ENCODE measurements at regions not wholly inside any gene's neighbourhood (a gene's known extent, or its start where the extent isn't known, plus 50 kb on each side); places are given as distances from the start of the nearest gene placed in this dataset.

GRCh38 chr1:65725064-65725463 is 67.6 kb upstream of the PDE4B start:
- Histone ChIP-seq H3K4me1 (ENCODE audit: insufficient read depth) (no peaks in the 10 kb centered on the region), H3K36me3 (replicated peaks; ENCODE audit: insufficient read depth, low read depth) (no peaks in the 10 kb centered on the region), H3K4me2 (no peak overlapping the region), H4K20me1 (ENCODE audit: insufficient read depth, poor library complexity, severe bottlenecking) (no peaks in the 10 kb centered on the region), H3K9me3 (ENCODE audit: low read depth) (no peaks in the 10 kb centered on the region), H3K79me2 (no peaks in the 10 kb centered on the region), H3K27ac (no peak overlapping the region), H3K9me2 (replicated peaks; ENCODE audit: insufficient read depth) (no peaks in the 10 kb centered on the region), H2AFZ (no peak overlapping the region), H3K4me3 (no peak overlapping the region), H3K27me3 (no peaks in the 10 kb centered on the region)
- 84% methylated on average over 3 of the region's 3 CpGs for WGBS (ENCODE audit: low lambda C conversion rate, missing lambda C conversion rate)
- TF ChIP-seq EZH2 (IDR thresholded peaks at IDR 0.05; ENCODE audit: borderline replicate concordance) (no peak), EZH2phosphoT487 (IDR thresholded peaks at IDR 0.05; ENCODE audit: low read depth, severe bottlenecking, unreplicated experiment) (no peak)
- TF ChIP-seq, protein P1, sequence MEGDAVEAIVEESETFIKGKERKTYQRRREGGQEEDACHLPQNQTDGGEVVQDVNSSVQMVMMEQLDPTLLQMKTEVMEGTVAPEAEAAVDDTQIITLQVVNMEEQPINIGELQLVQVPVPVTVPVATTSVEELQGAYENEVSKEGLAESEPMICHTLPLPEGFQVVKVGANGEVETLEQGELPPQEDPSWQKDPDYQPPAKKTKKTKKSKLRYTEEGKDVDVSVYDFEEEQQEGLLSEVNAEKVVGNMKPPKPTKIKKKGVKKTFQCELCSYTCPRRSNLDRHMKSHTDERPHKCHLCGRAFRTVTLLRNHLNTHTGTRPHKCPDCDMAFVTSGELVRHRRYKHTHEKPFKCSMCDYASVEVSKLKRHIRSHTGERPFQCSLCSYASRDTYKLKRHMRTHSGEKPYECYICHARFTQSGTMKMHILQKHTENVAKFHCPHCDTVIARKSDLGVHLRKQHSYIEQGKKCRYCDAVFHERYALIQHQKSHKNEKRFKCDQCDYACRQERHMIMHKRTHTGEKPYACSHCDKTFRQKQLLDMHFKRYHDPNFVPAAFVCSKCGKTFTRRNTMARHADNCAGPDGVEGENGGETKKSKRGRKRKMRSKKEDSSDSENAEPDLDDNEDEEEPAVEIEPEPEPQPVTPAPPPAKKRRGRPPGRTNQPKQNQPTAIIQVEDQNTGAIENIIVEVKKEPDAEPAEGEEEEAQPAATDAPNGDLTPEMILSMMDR (IDR thresholded peaks at IDR 0.05; ENCODE audit: poor library complexity): no peak
- no peak for DNase-seq (ENCODE audit: low spot score)

DNA sequence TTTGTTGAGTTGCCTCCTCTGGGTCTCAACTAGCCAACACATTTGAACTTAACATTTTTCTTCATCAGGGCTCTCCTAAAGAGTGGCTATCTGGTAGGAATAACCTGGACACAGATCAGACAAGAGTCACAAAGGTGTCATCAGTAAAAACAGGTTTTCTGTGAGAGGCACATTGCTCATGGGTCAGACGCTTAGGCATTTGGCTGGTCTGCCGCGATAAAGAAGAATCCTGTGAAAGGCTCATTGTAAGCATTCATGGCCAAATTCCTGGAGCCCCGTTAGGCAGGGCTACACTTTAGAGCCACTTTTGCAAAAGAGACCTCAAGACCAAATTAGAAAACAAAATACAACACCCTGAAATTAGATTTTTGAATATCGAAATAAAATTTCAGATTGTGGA is 64.2 kb upstream of the PDE4B start:
- 77% methylated on average over 5 of the region's 5 CpGs for WGBS (ENCODE audit: low lambda C conversion rate, missing lambda C conversion rate)
- no peak overlapping the region for H3K4me2 ChIP-seq
- no peaks in the 10 kb centered on the region for H3K27me3 ChIP-seq
- no peaks in the 10 kb centered on the region for H3K36me3 ChIP-seq (replicated peaks; ENCODE audit: insufficient read depth, low read depth)
- no peak overlapping the region for H3K27ac ChIP-seq
- H3K9me2 ChIP-seq (replicated peaks; ENCODE audit: insufficient read depth): no peaks in the 10 kb centered on the region
- no peaks in the 10 kb centered on the region for H3K9me3 ChIP-seq (ENCODE audit: low read depth)
- no peak overlapping the region for H3K4me3 ChIP-seq
- H3K4me1 ChIP-seq (ENCODE audit: insufficient read depth): no peaks in the 10 kb centered on the region
- H2AFZ ChIP-seq: no peak overlapping the region
- no peaks in the 10 kb centered on the region for H4K20me1 ChIP-seq (ENCODE audit: insufficient read depth, poor library complexity, severe bottlenecking)
- DNase-seq (ENCODE audit: low spot score): no peak
- no peak for TF ChIP-seq EZH2 (IDR thresholded peaks at IDR 0.05; ENCODE audit: borderline replicate concordance)
- TF ChIP-seq EZH2phosphoT487 (IDR thresholded peaks at IDR 0.05; ENCODE audit: low read depth, severe bottlenecking, unreplicated experiment): no peak
- TF ChIP-seq, protein P1 (IDR thresholded peaks at IDR 0.05; ENCODE audit: poor library complexity): no peak
- H3K79me2 ChIP-seq: no peaks in the 10 kb centered on the region

GRCh38 chr1:65729259-65729658 is 63.4 kb upstream of the PDE4B start:
- H4K20me1 ChIP-seq (ENCODE audit: insufficient read depth, poor library complexity, severe bottlenecking): no peaks in the 10 kb centered on the region
- no peak for DNase-seq (ENCODE audit: low spot score)
- no peak overlapping the region for H3K27ac ChIP-seq
- H3K27me3 ChIP-seq: no peaks in the 10 kb centered on the region
- no peaks in the 10 kb centered on the region for H3K36me3 ChIP-seq (replicated peaks; ENCODE audit: insufficient read depth, low read depth)
- no peak overlapping the region for H3K4me3 ChIP-seq
- H2AFZ ChIP-seq: no peak overlapping the region
- H3K4me2 ChIP-seq: no peak overlapping the region
- no peaks in the 10 kb centered on the region for H3K9me3 ChIP-seq (ENCODE audit: low read depth)
- TF ChIP-seq EZH2 (IDR thresholded peaks at IDR 0.05; ENCODE audit: borderline replicate concordance): no peak
- TF ChIP-seq, protein P1 (IDR thresholded peaks at IDR 0.05; ENCODE audit: poor library complexity): no peak
- TF ChIP-seq EZH2phosphoT487 (IDR thresholded peaks at IDR 0.05; ENCODE audit: low read depth, severe bottlenecking, unreplicated experiment): no peak
- no peaks in the 10 kb centered on the region for H3K4me1 ChIP-seq (ENCODE audit: insufficient read depth)
- WGBS (ENCODE audit: low lambda C conversion rate, missing lambda C conversion rate): 55% methylated on average over 2 of the region's 2 CpGs
- no peaks in the 10 kb centered on the region for H3K9me2 ChIP-seq (replicated peaks; ENCODE audit: insufficient read depth)
- H3K79me2 ChIP-seq: no peaks in the 10 kb centered on the region

DNA sequence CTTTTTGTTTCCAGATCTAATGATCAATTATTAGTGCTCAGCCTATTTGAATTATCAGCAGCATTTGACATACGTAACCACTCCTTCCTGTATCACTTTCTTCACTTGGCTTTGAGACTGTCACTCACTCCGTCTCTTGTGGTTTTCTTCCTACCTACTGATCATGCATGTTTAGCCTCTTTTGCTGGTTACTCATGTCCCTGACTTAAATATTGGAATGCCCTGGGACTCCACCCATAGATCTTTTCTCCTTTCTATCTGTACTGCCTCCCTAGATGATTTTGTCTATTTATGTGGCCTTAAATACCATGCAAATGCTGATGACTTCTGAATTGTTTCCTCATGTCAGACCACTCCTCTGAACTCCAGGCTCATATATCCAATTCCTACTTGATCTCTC is 57.7 kb upstream of the PDE4B start:
- H3K4me1 ChIP-seq (ENCODE audit: insufficient read depth): no peaks in the 10 kb centered on the region
- no peak overlapping the region for H2AFZ ChIP-seq
- H3K27me3 ChIP-seq: no peaks in the 10 kb centered on the region
- no peaks in the 10 kb centered on the region for H3K36me3 ChIP-seq (replicated peaks; ENCODE audit: insufficient read depth, low read depth)
- H3K4me3 ChIP-seq: no peak overlapping the region
- no peak overlapping the region for H3K4me2 ChIP-seq
- DNase-seq (ENCODE audit: low spot score): no peak
- no peak for TF ChIP-seq EZH2phosphoT487 (IDR thresholded peaks at IDR 0.05; ENCODE audit: low read depth, severe bottlenecking, unreplicated experiment)
- WGBS (ENCODE audit: low lambda C conversion rate, missing lambda C conversion rate): 88% methylated on average over 2 of the region's 2 CpGs
- H3K79me2 ChIP-seq: no peaks in the 10 kb centered on the region
- H3K9me2 ChIP-seq (replicated peaks; ENCODE audit: insufficient read depth): no peaks in the 10 kb centered on the region
- no peaks in the 10 kb centered on the region for H3K9me3 ChIP-seq (ENCODE audit: low read depth)
- no peaks in the 10 kb centered on the region for H4K20me1 ChIP-seq (ENCODE audit: insufficient read depth, poor library complexity, severe bottlenecking)
- H3K27ac ChIP-seq: no peak overlapping the region

Data from hepatocyte (in vitro differentiated cells).